Activated CD4-positive, alpha-beta T cell treated with anti-CD3 and anti-CD28 coated beads, Interleukin-2, amount 10 ng/mL, durations not matched to agents 24 days and 14 days (primary cell): ENCODE measurements at regions not wholly inside any gene's neighbourhood (a gene's known extent, or its start where the extent isn't known, plus 50 kb on each side); places are given as distances from the start of the nearest gene placed in this dataset.

Experiments
- DNase-seq: peaks from one replicate; pipeline ENCODE4 v3.0.0; 2022
- H3K27ac Mint-ChIP-seq: one replicate; pipeline ENCODE4 v1.8.0; 2022; ENCODE audit warnings: mild to moderate bottlenecking, mixed read lengths
- H3K27me3 Mint-ChIP-seq: one replicate; pipeline ENCODE4 v1.8.0; 2022; ENCODE audit warnings: mixed read lengths
- H3K36me3 Mint-ChIP-seq: one replicate; pipeline ENCODE4 v1.8.0; 2022; ENCODE audit warnings: low read depth, mild to moderate bottlenecking, mixed read lengths
- H3K4me1 Mint-ChIP-seq: one replicate; pipeline ENCODE4 v1.8.0; 2021; ENCODE audit warnings: mixed read lengths
- H3K4me3 Mint-ChIP-seq: one replicate; pipeline ENCODE4 v1.8.0; 2022; ENCODE audit warnings: mild to moderate bottlenecking, moderate library complexity, mixed read lengths
- H3K9me3 Mint-ChIP-seq: one replicate; pipeline ENCODE4 v1.8.0; 2021; ENCODE audit warnings: mixed read lengths
- intact Hi-C: fragments of 100-400 bp; cut with micrococcal nuclease; formaldehyde crosslinking; loops from one replicate; pipeline ENCODE4 v1.15.1; 2023

DNA sequence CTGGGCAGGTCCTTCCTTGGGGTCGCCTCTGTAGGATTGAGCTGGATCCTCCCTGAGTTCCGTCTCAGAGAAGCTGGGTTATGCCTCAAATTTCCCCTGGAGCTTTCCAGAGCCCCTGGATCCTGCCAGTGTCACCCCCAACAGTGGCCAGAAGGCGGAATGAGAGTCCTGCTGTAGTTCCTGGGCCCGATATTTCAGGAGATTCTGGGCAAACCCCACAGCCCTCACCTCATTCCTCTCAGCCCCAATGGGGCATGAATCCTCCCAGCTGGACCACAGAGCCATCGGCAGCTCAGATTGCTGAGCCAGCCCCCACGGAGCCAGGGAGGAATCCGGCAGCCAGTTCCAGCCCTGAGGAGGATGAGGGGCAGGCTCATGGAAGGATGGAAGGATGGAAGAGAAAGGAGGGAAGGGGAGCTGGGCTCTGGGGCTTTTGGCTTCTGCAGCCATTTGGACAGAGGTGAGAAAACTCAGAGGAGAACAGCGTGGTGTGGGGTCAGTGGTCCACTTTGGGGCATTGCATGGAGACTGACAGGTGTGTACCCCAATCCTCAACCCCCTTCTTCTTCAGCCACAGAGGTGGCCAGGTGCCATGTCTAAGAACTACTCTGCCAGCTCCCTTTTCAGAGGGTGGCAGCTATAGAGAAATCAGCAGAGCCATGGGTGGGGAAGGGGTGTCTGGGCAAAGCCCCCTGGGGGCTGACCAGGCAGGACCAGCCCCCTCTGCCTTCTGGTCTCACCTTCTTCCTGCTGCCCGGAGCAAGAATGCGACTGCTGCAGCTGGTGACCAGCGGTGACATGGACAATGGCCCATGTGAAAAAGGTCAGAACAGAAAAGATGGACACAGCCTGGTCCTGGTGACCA lies 867.6 kb downstream of the TBC1D22A start:
- H3K27me3 Mint-ChIP-seq: no peaks in the 10 kb centered on the region
- intact Hi-C loops: no loop called here
- no peak overlapping the region for H3K4me3 Mint-ChIP-seq

DNA sequence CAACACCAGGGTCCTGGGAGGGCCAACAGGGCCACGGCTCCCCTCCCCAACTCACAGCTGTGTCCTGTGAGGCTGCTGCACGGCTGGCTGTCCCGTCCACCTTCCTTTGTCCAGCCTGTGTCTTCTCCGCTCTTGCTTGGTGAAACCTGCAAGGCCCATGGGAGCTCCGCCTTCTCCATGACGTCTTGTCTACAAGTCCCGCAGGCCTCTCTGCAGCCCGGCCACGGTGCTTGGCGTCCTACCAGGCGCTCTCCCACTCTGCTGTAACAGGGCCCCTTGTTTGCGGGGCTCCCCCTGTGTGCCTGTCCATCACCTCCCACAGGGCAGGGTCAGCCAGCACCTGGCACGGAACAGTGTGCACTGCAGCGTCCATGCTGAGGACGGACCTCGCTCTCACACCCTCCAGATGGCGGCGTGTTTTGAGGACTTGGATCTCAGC lies 866.8 kb downstream of the TBC1D22A start:
- Mint-ChIP-seq H3K9me3 (no peaks in the 10 kb centered on the region), H3K4me1 (no peaks in the 10 kb centered on the region), H3K27ac (no peak overlapping the region), H3K4me3 (no peak overlapping the region), H3K36me3 (no peaks in the 10 kb centered on the region), H3K27me3 (no peaks in the 10 kb centered on the region)
- no peak for DNase-seq
- intact Hi-C loops: no loop called here

More for the DNA sequence above, 867.6 kb downstream of the TBC1D22A start:
- no peak for DNase-seq
- no peak overlapping the region for H3K27ac Mint-ChIP-seq
- no peaks in the 10 kb centered on the region for H3K4me1 Mint-ChIP-seq
- no peaks in the 10 kb centered on the region for H3K9me3 Mint-ChIP-seq
- no peaks in the 10 kb centered on the region for H3K36me3 Mint-ChIP-seq

DNA sequence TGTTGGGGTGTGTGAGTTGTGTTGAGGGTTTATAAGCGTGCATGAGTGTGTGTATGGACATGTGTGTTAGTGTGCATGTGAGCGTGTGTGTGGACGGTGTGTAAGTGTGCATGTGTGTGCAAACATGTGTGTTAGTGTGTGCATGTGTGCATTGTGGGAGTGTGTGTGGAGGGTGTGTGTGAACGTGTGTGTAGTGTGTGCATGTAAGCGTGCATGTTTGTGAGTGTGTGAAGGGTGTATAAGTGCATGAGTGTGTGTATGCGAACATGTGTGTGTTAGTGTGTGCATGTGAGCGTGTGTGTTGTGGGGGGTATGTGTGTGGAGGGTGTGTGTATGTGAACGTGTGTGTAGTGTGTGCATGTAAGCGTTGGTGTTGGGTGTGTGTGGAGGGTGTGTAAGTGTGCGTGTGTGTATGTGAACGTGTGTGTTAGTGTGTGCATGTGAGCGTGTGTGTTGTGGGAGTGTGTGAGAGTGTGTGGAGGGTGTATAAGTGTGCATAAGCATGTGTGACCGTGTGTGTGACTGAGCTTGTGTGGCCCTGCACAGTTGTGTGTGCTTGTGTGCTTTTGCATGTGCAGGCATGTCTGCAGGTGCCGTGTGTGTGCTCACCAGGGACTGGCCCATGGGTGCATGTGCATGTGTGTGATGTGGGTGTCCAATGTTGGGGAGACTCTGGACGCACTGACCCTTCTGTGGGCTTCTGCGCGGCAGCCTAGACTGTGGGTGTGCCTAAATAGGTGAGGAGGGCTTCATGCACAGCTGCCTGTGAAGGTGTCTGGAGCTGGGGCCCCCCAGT lies 866.2 kb downstream of the TBC1D22A start:
- Mint-ChIP-seq H3K27me3 (no peaks in the 10 kb centered on the region), H3K4me3 (no peak overlapping the region), H3K4me1 (no peaks in the 10 kb centered on the region), H3K36me3 (no peaks in the 10 kb centered on the region), H3K9me3 (no peaks in the 10 kb centered on the region), H3K27ac (no peak overlapping the region)
- intact Hi-C loops: no loop called here
- DNase-seq: no peak

DNA sequence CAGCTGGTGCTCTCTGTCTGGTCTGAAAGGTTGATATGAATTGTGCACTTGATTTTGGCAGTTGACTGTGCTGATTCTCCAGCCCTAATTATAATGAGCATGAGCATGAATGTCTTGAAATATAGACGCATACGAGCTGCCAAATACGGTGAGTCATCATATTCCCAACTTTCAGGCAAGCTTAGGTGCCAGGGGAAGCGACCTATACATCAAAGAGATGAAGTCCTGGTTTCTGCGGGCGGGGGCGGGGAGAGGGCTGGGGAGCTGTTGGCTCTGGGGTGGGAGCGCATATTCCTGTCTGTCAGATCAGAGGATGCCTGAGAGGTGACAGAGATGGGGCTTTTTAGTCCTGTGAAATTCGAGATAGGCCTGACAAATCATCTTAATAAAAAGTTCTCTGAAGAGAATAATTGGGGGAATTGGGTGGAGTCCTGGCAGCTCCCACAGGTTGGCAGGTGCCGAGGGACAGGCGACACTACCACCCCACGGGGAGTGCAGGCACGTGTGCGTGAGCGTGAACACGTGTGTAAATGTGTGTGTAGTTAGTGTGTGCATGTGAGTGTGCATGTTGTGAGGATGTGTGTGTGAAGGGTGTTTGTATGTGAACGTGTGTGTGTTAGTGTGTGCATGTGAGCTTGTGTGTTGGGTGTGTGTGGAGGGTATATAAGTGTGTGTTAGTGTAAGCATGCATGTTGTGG lies 865.3 kb downstream of the TBC1D22A start:
- no peaks in the 10 kb centered on the region for H3K4me1 Mint-ChIP-seq
- no peaks in the 10 kb centered on the region for H3K36me3 Mint-ChIP-seq
- H3K9me3 Mint-ChIP-seq: no peaks in the 10 kb centered on the region
- H3K27ac Mint-ChIP-seq: no peak overlapping the region
- H3K4me3 Mint-ChIP-seq: no peak overlapping the region
- no peak for DNase-seq
- no peaks in the 10 kb centered on the region for H3K27me3 Mint-ChIP-seq
- intact Hi-C loops: no loop called here

DNA sequence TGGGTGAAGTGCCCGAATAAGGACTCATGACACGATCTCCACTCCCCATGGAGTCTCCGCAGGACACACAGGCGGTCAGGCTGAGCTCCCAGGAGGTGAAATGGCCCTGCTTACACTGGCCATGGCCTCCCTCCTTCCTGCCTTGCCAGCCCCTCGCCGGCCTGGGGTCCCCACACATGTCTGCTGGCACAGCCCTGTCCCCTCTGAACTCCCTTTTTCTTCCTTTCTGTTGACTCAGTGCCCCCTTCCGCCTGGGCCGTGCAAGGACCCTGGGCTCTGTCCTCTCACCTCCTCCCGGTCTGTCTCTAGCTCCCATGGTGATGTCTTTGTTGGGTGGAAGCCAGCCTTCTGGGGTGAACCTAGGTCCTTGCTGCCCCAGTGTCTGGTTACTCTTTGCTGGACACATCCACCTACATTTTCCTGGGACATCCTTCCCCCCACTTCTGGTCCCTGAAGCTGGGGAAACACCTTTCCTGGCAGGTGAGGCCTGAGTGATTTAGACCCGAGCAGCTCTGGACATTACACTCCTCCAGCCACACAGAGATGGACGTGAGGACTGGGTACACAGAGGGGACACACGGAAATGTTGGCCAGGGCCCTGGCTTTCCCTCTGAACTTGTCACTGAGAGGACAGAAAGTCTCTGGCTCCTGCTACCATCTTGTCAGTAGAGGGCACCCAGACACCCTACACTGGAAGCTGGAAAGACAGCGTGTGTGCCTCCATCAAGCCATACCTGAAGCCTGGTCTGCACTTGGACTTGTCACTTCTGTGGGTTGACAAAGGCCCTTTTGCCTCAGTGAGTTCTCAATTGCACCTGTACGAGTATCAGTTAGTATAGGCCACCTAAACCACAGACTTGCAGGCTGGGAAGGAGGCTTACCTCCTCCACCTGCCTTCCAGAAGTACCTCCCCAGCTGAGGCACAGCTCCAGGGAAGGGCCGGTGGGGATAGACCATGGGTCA lies 864.3 kb downstream of the TBC1D22A start:
- intact Hi-C loops: no loop called here
- DNase-seq: no peak
- H3K9me3 Mint-ChIP-seq: no peaks in the 10 kb centered on the region
- no peaks in the 10 kb centered on the region for H3K36me3 Mint-ChIP-seq
- no peak overlapping the region for H3K27ac Mint-ChIP-seq
- no peaks in the 10 kb centered on the region for H3K4me1 Mint-ChIP-seq
- H3K27me3 Mint-ChIP-seq: no peaks in the 10 kb centered on the region
- no peak overlapping the region for H3K4me3 Mint-ChIP-seq

DNA sequence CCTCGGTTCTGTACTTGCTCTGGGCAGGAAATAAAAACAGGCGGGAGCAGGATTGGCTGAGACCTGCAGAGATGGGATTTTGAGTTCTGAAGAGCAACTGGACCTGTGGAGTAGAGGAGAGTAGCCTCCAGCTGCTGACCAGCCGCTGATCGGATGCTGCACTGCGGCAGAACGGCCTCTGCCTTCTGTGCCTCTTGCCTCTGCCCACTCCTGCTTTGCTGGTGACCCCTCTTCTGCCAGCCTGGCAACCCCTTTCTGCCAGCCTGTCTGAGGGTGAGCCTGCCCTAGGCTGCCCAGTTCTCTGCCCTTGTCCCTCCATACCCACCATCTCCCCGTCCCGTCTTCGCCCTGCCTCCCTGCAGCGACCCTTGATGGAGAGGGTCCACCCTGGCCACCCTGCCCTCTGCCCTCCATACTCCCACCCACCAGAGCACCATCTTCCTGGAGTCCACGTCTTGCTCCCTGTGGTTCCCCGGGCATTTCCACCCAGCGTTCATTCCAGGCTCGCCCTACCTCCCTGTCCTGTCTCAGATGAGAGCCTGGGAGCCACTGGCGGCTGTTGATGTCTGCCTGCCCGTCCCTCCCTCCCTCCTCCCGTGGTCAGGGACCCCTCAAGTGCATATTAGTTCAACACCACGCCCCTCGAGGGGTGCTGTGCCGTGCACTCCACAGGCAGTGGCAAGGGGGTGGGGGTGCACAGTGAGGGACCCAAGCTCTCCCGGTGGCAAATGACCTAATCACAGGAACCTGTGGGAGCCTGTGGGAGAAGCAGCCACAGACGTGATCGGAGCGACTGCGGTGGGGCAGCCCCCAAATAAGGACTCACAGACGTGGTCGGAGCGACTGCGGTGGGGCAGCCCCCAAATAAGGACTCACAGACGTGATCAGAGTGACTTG lies 863.3 kb downstream of the TBC1D22A start:
- Mint-ChIP-seq H3K36me3 (no peaks in the 10 kb centered on the region), H3K27me3 (no peaks in the 10 kb centered on the region), H3K4me3 (no peak overlapping the region), H3K4me1 (no peaks in the 10 kb centered on the region), H3K9me3 (no peaks in the 10 kb centered on the region), H3K27ac (no peak overlapping the region)
- no peak for DNase-seq
- intact Hi-C loops: no loop called here

DNA sequence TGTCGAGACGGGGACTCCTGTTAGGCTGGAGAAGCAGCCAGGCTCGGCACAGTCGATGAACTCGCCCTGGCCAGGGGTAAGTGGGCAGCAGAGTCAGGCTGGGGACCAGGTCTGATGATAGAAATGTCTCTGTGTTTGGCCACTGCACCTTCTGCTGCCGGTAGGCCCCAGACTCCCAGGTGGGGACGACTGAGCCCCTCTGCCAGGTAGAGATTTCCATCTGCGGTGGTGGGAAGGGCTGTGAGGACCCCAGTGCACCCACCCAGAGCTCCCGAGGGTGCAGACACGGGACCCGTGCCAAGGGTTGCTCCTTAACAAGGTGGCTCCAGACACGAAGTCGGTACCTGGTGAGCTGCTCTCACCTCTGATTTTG lies 862.5 kb downstream of the TBC1D22A start:
- Mint-ChIP-seq H3K27me3 (no peaks in the 10 kb centered on the region), H3K36me3 (no peaks in the 10 kb centered on the region), H3K9me3 (no peaks in the 10 kb centered on the region), H3K27ac (no peak overlapping the region), H3K4me3 (no peak overlapping the region), H3K4me1 (no peaks in the 10 kb centered on the region)
- intact Hi-C loops: no loop called here
- no peak for DNase-seq

DNA sequence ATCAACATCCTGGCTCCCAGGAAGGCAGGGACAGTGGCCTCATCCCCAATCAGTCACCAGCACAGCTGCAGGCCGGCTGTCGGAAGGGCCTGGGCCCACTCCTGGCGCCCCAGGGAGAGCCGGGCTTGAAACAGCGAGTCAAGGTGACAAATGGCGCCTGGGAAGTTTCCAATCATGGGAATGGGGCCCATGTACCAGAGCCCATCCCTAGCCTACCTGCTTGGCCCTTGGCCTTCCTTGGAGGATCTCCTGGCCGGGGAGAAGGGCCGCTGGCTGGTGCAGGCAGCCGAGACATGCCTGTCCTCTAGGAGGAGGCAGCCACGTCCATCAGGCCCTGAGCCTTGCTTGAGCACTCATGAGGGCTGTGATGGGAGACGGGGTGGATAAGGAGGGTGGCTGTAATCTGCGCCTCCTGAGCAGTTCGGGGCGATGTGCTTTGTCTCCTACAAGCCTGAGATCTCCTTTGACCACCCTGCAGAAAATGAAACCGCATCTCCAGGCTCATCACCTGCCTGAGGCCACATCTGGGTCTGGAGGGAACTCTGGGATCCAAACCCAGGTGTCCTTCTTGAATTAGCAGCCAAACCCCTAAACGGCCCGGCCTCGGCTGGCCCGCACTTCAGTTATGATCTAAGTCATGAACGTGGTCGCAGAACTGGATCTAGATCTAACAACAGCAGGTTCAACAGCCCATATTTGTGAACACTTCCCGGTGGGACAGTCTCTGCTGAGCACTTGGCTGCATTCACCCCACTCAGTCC lies 862.0 kb downstream of the TBC1D22A start:
- Mint-ChIP-seq H3K36me3 (no peaks in the 10 kb centered on the region), H3K9me3 (no peaks in the 10 kb centered on the region), H3K4me1 (no peaks in the 10 kb centered on the region), H3K27ac (no peak overlapping the region), H3K4me3 (no peak overlapping the region), H3K27me3 (no peaks in the 10 kb centered on the region)
- intact Hi-C loops: no loop called here
- DNase-seq: no peak

DNA sequence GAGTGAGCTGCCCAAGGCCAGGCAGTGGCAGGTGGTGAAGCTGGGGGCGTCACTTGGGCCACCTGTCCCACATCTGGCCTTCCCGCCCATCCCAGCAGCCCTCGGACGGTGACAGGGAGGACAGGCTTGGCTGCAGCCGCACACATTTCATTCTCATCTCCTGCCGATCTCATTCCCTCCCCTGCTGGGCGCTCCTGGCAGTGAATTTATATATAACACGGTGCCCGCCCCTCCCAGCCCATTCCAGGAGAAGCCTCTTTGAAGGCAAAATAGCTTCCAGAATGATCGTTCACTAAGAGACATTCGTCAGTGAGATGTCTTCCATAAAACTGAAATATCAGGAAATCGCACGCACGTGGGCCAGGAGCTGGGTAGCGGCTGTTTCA lies 861.3 kb downstream of the TBC1D22A start:
- no peaks in the 10 kb centered on the region for H3K4me1 Mint-ChIP-seq
- no peak overlapping the region for H3K27ac Mint-ChIP-seq
- no peaks in the 10 kb centered on the region for H3K36me3 Mint-ChIP-seq
- intact Hi-C loops: no loop called here
- H3K27me3 Mint-ChIP-seq: no peaks in the 10 kb centered on the region
- no peaks in the 10 kb centered on the region for H3K9me3 Mint-ChIP-seq
- no peak overlapping the region for H3K4me3 Mint-ChIP-seq
- DNase-seq: no peak

DNA sequence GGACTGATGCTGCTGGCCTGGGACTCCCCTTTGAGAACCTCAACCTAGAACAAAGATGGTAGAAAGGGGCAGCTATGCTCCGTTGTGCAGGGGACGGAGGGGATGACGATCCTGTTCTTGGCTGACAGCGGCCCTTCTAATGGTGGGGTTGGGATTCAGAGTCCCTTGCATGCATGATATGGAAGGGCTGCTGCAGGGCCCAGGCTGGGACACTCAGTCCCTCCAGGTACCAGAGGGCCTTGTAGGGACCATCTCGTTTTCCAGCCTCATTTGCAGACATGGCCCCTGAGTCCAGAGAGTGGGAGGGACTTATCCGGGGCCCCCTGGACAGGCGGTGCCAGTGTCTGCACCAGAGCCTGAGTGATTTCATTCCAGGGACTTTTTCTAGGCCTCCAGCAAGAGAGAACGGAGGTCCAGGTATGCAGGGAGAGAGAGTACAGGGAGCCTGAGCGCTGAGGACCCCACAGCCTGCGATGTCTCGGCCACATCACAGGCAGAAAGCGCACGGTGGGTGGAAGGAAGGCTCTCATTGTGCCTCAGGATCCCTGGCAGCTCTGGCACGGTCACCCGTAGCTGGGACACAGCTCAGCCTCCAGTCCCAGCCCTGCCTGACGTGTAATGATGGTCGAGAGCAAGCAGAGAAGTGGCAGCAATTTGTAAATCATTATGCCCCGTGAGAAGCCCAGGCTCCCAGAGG lies 860.8 kb downstream of the TBC1D22A start:
- H3K4me1 Mint-ChIP-seq: no peaks in the 10 kb centered on the region
- no peak overlapping the region for H3K4me3 Mint-ChIP-seq
- H3K36me3 Mint-ChIP-seq: no peaks in the 10 kb centered on the region
- intact Hi-C loops: no loop called here
- H3K27ac Mint-ChIP-seq: no peak overlapping the region
- no peak for DNase-seq
- no peaks in the 10 kb centered on the region for H3K27me3 Mint-ChIP-seq
- H3K9me3 Mint-ChIP-seq: no peaks in the 10 kb centered on the region

DNA sequence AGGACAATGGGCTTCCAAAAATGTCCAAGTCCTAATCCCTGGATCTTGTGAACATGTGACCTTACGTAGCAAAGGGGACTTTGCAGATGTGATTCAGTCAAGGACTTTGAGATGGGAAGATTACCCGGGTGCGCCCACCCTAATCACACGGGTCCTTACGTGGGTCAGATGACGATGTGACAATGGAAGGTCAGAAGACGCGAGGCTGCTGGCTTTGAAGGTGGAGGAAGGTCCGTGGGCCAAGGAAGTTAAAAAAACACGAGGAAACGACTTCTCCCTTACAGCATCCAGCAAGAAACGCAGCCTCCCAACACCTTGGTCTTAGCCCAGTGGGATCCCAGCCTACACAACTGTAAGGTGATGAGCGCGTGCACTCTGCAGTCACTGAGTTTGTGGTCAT lies 860.1 kb downstream of the TBC1D22A start:
- Mint-ChIP-seq H3K36me3 (no peaks in the 10 kb centered on the region), H3K4me3 (no peak overlapping the region), H3K27ac (no peak overlapping the region), H3K27me3 (no peaks in the 10 kb centered on the region), H3K4me1 (no peaks in the 10 kb centered on the region), H3K9me3 (no peaks in the 10 kb centered on the region)
- no peak for DNase-seq
- intact Hi-C loops: no loop called here

DNA sequence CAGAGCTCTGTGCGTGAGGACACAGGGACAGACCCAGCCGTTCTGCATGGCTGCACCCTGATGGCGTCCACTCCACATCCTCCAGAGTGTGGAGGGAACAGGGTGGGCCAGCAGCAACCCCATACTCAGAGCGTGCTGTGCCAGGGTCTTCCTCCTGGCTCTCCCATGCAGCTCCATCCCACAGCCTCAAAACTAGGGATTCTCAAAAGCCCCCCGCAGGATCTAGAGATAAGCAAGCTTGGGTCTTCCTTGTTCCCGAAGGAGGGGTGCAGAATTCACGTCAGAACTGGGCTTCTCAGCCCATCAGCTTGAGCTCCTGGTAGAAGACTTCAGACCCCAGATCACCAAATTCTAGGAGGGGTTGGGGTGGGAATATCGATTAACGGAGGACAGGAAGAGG lies 858.8 kb downstream of the TBC1D22A start:
- Mint-ChIP-seq H3K4me1 (no peaks in the 10 kb centered on the region), H3K9me3 (no peaks in the 10 kb centered on the region), H3K4me3 (no peak overlapping the region), H3K36me3 (no peaks in the 10 kb centered on the region), H3K27me3 (no peaks in the 10 kb centered on the region), H3K27ac (no peak overlapping the region)
- intact Hi-C loops: no loop called here
- DNase-seq: no peak
